C4-2B (cell line): ENCODE measurements at regions not wholly inside any gene's neighbourhood (a gene's known extent, or its start where the extent isn't known, plus 50 kb on each side); places are given as distances from the start of the nearest gene placed in this dataset.

Experiments
- ZFX ChIP-seq: fragments of 450-650 bp; IDR thresholded peaks from 2 replicates; pipeline ENCODE4 v1.6.1; 2017
- TF ChIP-seq, protein P1 (sequence below): fragments of 450-650 bp; conservative IDR thresholded peaks from 2 replicates; pipeline ENCODE4 v1.5.1; 2017; ENCODE audit warnings: mild to moderate bottlenecking

DNA sequence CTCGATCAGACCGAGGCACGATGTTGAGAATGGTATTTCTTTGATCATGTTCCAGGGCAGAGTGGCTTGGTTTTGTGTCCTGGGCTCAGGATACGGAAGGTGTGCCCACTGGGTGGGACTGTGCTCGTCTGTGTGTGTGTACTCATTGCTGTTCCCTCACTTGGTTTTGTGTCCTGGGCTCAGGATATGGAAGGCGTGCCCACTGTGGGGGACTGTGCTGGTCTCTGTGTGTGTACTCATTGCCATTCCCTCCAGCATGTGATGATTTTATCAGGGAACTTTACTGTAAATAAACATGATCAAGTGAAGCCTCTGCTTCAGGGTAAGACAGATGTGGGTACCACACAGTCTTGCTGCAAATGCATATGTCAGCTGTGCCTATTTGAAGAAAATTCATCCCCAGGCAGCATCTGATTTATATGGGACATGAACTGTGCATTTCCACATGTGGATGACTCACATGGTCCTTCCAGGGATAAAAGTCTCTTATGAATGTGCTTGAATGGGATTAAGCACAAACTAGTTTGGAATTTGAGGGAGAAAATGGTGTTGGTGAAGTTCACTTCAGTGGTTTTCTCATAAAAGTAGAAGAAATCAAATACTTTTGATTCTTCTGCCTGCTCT lies 274.3 kb downstream of the QKI start:
- TF ChIP-seq, protein P1, sequence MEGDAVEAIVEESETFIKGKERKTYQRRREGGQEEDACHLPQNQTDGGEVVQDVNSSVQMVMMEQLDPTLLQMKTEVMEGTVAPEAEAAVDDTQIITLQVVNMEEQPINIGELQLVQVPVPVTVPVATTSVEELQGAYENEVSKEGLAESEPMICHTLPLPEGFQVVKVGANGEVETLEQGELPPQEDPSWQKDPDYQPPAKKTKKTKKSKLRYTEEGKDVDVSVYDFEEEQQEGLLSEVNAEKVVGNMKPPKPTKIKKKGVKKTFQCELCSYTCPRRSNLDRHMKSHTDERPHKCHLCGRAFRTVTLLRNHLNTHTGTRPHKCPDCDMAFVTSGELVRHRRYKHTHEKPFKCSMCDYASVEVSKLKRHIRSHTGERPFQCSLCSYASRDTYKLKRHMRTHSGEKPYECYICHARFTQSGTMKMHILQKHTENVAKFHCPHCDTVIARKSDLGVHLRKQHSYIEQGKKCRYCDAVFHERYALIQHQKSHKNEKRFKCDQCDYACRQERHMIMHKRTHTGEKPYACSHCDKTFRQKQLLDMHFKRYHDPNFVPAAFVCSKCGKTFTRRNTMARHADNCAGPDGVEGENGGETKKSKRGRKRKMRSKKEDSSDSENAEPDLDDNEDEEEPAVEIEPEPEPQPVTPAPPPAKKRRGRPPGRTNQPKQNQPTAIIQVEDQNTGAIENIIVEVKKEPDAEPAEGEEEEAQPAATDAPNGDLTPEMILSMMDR = no peak
- TF ChIP-seq ZFX = no peak
